ENCODE measurements at regions not wholly inside any gene's neighbourhood (a gene's known extent, or its start where the extent isn't known, plus 50 kb on each side); places are given as distances from the start of the nearest gene placed in this dataset.

- Histone ChIP-seq H3K4me3 (ENCODE audit: insufficient read depth, low read depth, low read length) (no peak overlapping the region), H3K14ac (replicated peaks; ENCODE audit: low read depth, low read length) (no peak overlapping the region), H3K9me3 (ENCODE audit: control insufficient read depth, insufficient read depth, low read length) (peaks cover 11% of the 10 kb centered on the region), H3K27me3 (ENCODE audit: control insufficient read depth, insufficient read depth, low read length) (no peaks in the 10 kb centered on the region), H3K4me2 (ENCODE audit: low read depth, low read length) (no peak overlapping the region), H2BK5ac (ENCODE audit: low read depth, low read length, poor library complexity, severe bottlenecking) (no peak overlapping the region), H3K4ac (ENCODE audit: low read depth, low read length) (no peak overlapping the region), H3K18ac (ENCODE audit: low read depth, low read length) (no peak overlapping the region), H2BK120ac (ENCODE audit: low read depth, low read length) (no peak overlapping the region), H4K20me1 (ENCODE audit: insufficient read depth, low read length) (no peaks in the 10 kb centered on the region), H3K23ac (ENCODE audit: low read depth, low read length) (no peak overlapping the region), H3K56ac (ENCODE audit: extremely low read depth, insufficient read depth, low read length) (no peak overlapping the region), H3K27ac (ENCODE audit: insufficient read depth, low read length) (no peak overlapping the region), H4K91ac (ENCODE audit: insufficient read depth, low read depth, low read length) (no peak overlapping the region), H2AK5ac (ENCODE audit: low read depth, low read length) (no peak overlapping the region), H3K9me1 (ENCODE audit: insufficient read depth, low read length) (no peaks in the 10 kb centered on the region), H3K4me1 (ENCODE audit: control insufficient read depth, insufficient read depth, low read length) (no peaks in the 10 kb centered on the region), H2BK15ac (ENCODE audit: low read depth, low read length) (no peak overlapping the region), H3K9ac (ENCODE audit: low read depth, low read length) (no peak overlapping the region), H2AK9ac (replicated peaks; ENCODE audit: low read depth, low read length, poor library complexity) (no peak overlapping the region), H4K8ac (ENCODE audit: low read depth in 2 of 2, low read length in 2 of 2) (no peak overlapping the region), H2AFZ (replicated peaks; ENCODE audit: low read length, poor library complexity) (no peak overlapping the region), H2BK20ac (ENCODE audit: low read depth, low read length) (no peak overlapping the region), H3K79me1 (ENCODE audit: low read depth in 1 of 2, low read length in 2 of 2) (no peaks in the 10 kb centered on the region), H3K36me3 (ENCODE audit: control insufficient read depth, insufficient read depth, low read length) (no peaks in the 10 kb centered on the region), H4K5ac (ENCODE audit: low read depth, low read length) (no peak overlapping the region)
- intact Hi-C loops (cut with micrococcal nuclease) (no loop called here), in situ Hi-C loops (cut with MboI; ENCODE audit: low sequenced_read_pairs) (no loop called here), dilution Hi-C loops (cut with HindIII; ENCODE audit: low sequenced_read_pairs, unreplicated experiment) (no loop called here)
- CTCF ChIA-PET, result no interaction called here
- no TSS peak for BruUV-seq (replicated peaks)
- POLR2A ChIA-PET (ENCODE audit: unreplicated experiment), result no interaction called here
- no peak for TF ChIP-seq SMC3 (IDR thresholded peaks at IDR 0.05; ENCODE audit: low read depth, low read length)
- TF ChIP-seq CEBPB (IDR thresholded peaks at IDR 0.05; ENCODE audit: low read depth, low read length), result no peak
- ATAC-seq (ENCODE audit: low read depth), result no peak
- DNase-seq, result no peak
- no CpG with 5 or more reads among the region's 2 CpGs for WGBS, 2 experiments (ENCODE audit: extremely low coverage in 2 of 2, insufficient read length in 1 of 2)
Observed at GRCh38 chr10:80755893-80756292, 218.2 kb downstream of the SH2D4B start.

Data from IMR-90 (cell line).